DOHH2 (cell line): ENCODE measurements at regions not wholly inside any gene's neighbourhood (a gene's known extent, or its start where the extent isn't known, plus 50 kb on each side); places are given as distances from the start of the nearest gene placed in this dataset.

Source experiments
- EZH2phosphoT487 ChIP-seq: fragments of 200-600 bp; sonication (generic); IDR thresholded peaks from 2 replicates; pipeline ENCODE4 v1.6.1; 2017; ENCODE audit warnings: borderline replicate concordance, mild to moderate bottlenecking, antibody characterized with exemption, low read length, moderate library complexity, mixed read lengths
- TF ChIP-seq, protein P1 (sequence below): fragments of 200-600 bp; sonication (generic); IDR thresholded peaks from one replicate; pipeline ENCODE4 v1.5.1; 2014; ENCODE audit warnings: antibody characterized with exemption, mild to moderate bottlenecking, low read depth, low read length; ENCODE audit not compliant: poor library complexity, severe bottlenecking

GRCh38 chr14:61864329-61864898, 102.2 kb downstream of the SNAPC1 start:
- TF ChIP-seq, protein P1, sequence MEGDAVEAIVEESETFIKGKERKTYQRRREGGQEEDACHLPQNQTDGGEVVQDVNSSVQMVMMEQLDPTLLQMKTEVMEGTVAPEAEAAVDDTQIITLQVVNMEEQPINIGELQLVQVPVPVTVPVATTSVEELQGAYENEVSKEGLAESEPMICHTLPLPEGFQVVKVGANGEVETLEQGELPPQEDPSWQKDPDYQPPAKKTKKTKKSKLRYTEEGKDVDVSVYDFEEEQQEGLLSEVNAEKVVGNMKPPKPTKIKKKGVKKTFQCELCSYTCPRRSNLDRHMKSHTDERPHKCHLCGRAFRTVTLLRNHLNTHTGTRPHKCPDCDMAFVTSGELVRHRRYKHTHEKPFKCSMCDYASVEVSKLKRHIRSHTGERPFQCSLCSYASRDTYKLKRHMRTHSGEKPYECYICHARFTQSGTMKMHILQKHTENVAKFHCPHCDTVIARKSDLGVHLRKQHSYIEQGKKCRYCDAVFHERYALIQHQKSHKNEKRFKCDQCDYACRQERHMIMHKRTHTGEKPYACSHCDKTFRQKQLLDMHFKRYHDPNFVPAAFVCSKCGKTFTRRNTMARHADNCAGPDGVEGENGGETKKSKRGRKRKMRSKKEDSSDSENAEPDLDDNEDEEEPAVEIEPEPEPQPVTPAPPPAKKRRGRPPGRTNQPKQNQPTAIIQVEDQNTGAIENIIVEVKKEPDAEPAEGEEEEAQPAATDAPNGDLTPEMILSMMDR, result no peak
- no peak for TF ChIP-seq EZH2phosphoT487
